HL-60 (cell line): ENCODE measurements at regions not wholly inside any gene's neighbourhood (a gene's known extent, or its start where the extent isn't known, plus 50 kb on each side); places are given as distances from the start of the nearest gene placed in this dataset.

Experiments used
- DNase-seq, 2 experiments: peaks; one replicate each; pipeline ENCODE4 v3.0.0-alpha.2; 2010 to 2020; ENCODE audit warnings: low read depth in 1 of 2, low spot score in 1 of 2
- H3K27ac ChIP-seq: fragments of 250-450 bp; sonication (Bioruptor Pico); replicated peaks from 2 replicates; pipeline ENCODE4 v1.5.1; 2020; ENCODE audit warnings: mild to moderate bottlenecking, moderate library complexity
- H3K27me3 ChIP-seq: fragments of 250-450 bp; sonication (Bioruptor Pico); 2 replicates; pipeline ENCODE4 v1.5.1; 2021; ENCODE audit warnings: mild to moderate bottlenecking, moderate library complexity; ENCODE audit not compliant: insufficient read depth, poor library complexity, severe bottlenecking
- H3K4me3 ChIP-seq: replicated peaks from 2 replicates; pipeline ENCODE4 v1.5.1; 2011; ENCODE audit warnings: mild to moderate bottlenecking, control low read depth, low read length; ENCODE audit not compliant: insufficient read depth
- GABPA ChIP-seq: IDR thresholded peaks from 2 replicates; pipeline ENCODE4 v1.6.1; 2012; ENCODE audit warnings: low read depth
- POLR2AphosphoS5 ChIP-seq: IDR thresholded peaks from 2 replicates; pipeline ENCODE4 v1.6.1; 2012; ENCODE audit warnings: low read depth
- SPI1 ChIP-seq: IDR thresholded peaks from 2 replicates; pipeline ENCODE4 v1.6.1; 2012; ENCODE audit warnings: low read depth, mild to moderate bottlenecking, borderline replicate concordance
- TF ChIP-seq, protein P1 (sequence below): IDR thresholded peaks from one replicate; pipeline ENCODE4 v1.5.1; 2011; ENCODE audit warnings: low read length, control low read depth, inconsistent platforms; ENCODE audit not compliant: insufficient read depth
- TF ChIP-seq, protein P2 (sequence below): IDR thresholded peaks from 2 replicates; pipeline ENCODE4 v1.6.1; 2012; ENCODE audit warnings: low read depth; ENCODE audit not compliant: insufficient replicate concordance

DNA sequence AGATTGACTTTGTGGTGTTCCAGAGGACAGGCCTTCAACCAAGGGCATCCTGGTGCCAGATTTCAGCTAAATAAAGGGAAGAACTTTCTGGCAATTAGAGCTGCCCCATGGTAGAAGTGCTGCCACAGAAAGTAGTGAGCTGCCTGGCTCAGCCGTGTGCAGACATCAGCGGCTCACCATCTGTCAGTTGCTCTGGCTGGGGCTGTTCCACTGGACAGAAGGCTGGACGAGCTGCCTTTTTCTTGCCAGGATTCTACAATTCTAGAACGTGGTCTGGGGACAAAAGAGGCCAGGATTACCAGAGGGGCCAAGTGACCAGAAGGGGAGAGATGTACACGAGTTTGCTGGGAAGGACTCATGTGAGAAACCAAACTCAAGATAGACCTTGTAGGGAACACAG is 107.0 kb upstream of the RPL38 start:
- no peak for DNase-seq
- Histone ChIP-seq H3K4me3 (no peak overlapping the region), H3K27ac (no peak overlapping the region), H3K27me3 (no peaks in the 10 kb centered on the region)
- TF ChIP-seq, protein P1, sequence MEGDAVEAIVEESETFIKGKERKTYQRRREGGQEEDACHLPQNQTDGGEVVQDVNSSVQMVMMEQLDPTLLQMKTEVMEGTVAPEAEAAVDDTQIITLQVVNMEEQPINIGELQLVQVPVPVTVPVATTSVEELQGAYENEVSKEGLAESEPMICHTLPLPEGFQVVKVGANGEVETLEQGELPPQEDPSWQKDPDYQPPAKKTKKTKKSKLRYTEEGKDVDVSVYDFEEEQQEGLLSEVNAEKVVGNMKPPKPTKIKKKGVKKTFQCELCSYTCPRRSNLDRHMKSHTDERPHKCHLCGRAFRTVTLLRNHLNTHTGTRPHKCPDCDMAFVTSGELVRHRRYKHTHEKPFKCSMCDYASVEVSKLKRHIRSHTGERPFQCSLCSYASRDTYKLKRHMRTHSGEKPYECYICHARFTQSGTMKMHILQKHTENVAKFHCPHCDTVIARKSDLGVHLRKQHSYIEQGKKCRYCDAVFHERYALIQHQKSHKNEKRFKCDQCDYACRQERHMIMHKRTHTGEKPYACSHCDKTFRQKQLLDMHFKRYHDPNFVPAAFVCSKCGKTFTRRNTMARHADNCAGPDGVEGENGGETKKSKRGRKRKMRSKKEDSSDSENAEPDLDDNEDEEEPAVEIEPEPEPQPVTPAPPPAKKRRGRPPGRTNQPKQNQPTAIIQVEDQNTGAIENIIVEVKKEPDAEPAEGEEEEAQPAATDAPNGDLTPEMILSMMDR = no peak
- TF ChIP-seq GABPA = no peak
- TF ChIP-seq POLR2AphosphoS5 = no peak
- TF ChIP-seq, protein P2, sequence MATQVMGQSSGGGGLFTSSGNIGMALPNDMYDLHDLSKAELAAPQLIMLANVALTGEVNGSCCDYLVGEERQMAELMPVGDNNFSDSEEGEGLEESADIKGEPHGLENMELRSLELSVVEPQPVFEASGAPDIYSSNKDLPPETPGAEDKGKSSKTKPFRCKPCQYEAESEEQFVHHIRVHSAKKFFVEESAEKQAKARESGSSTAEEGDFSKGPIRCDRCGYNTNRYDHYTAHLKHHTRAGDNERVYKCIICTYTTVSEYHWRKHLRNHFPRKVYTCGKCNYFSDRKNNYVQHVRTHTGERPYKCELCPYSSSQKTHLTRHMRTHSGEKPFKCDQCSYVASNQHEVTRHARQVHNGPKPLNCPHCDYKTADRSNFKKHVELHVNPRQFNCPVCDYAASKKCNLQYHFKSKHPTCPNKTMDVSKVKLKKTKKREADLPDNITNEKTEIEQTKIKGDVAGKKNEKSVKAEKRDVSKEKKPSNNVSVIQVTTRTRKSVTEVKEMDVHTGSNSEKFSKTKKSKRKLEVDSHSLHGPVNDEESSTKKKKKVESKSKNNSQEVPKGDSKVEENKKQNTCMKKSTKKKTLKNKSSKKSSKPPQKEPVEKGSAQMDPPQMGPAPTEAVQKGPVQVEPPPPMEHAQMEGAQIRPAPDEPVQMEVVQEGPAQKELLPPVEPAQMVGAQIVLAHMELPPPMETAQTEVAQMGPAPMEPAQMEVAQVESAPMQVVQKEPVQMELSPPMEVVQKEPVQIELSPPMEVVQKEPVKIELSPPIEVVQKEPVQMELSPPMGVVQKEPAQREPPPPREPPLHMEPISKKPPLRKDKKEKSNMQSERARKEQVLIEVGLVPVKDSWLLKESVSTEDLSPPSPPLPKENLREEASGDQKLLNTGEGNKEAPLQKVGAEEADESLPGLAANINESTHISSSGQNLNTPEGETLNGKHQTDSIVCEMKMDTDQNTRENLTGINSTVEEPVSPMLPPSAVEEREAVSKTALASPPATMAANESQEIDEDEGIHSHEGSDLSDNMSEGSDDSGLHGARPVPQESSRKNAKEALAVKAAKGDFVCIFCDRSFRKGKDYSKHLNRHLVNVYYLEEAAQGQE = no peak
- TF ChIP-seq SPI1 = no peak

DNA sequence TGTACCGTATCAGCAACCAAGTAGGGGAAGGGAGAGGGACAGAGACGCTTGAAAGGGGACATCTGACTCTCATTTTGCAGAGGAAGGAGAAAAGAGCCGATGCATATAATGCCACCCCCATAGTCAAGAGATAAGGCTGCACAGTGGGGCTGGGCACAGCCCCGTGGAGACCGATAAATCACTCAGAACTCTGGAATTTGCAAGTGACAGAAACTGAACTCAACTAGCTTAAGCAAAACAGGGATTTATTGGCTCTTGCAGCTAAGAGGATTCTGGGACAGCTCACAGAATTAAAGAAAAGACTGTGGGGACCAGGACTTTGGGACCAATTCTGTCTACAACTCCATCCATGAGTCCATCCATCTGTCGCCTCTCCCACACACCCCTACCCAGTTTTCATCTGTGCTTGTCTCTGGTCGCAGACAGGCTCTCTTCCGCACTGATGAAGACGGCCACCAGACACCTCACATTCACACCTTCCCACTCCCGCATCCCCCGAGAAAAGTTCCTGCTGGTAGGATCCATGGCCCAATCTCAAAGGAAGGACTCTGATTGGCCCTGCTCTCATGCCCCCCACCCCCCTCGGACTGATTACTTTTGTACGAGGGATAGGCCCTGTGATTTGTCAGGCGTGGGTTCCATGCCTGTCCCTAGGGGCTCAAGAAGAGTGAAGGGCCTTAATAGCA is 105.9 kb upstream of the RPL38 start:
- no peak overlapping the region for H3K4me3 ChIP-seq
- H3K27ac ChIP-seq = no peak overlapping the region
- H3K27me3 ChIP-seq = no peaks in the 10 kb centered on the region
- TF ChIP-seq, protein P1 = no peak
- TF ChIP-seq GABPA = no peak
- no peak for TF ChIP-seq POLR2AphosphoS5
- no peak for DNase-seq

DNA sequence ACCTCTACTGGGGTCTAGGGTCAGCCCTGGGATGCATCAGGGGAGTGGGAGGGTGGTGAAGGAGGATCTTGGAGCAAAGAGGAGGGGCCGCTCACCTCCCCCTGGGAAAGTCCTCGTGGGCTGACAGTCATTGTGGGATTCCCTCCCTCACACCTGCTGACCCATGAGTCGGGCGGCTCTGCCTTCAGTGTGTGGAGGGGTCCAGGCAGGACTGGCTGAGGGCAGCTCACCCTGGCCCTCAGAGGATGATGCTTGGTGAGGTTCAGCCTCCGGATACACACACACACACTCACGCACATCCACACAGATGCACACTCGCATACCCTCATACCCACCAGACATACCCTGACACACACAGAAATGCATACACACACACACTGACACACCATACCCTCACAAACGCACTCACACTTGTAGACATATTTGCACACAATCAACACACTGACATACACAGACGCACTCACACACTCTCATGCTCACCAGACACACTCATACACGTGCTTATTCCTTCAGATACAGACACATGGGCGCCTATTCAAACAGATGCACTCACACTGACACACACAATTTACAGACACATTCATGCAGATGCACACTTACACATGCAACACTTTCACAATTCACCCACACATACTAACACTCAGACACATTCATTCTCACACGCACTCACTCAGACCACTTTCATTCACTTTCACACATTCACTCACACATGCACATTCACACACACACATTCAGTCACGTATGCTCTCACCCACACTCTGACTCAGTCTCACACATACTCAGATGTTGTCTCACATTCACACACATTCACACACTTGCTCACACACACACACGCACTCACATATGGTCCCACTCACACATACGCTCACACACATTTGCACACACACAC is 105.1 kb upstream of the RPL38 start:
- Histone ChIP-seq H3K27me3 (peaks cover 2% of the 10 kb centered on the region), H3K27ac (no peak overlapping the region), H3K4me3 (no peak overlapping the region)
- TF ChIP-seq POLR2AphosphoS5 (no peak), SPI1 (no peak), GABPA (no peak)
- TF ChIP-seq, protein P1 = no peak
- TF ChIP-seq, protein P2 = no peak
- no peak for DNase-seq
